IMR-90 (cell line): ENCODE measurements at regions not wholly inside any gene's neighbourhood (a gene's known extent, or its start where the extent isn't known, plus 50 kb on each side); places are given as distances from the start of the nearest gene placed in this dataset.

ENCODE experiments used
- ATAC-seq: fragments of 200-7000 bp; cut with Tn5 transposase; 2 replicates; pipeline ENCODE4 v1.9.1; 2020; ENCODE audit warnings: low read depth, mild to moderate bottlenecking, moderate library complexity
- BruUV-seq: library from RNA; stranded (reverse); fragments of 400-500 nt; replicated peaks from 2 replicates; lab custom pipeline; 2021; lab: Mats Ljungman, UMichigan
- CTCF ChIA-PET: fragments of 300-600 bp; formaldehyde crosslinking; extraction: SDS; loops from one replicate; lab custom pipeline; 2021; ENCODE audit warnings: antibody characterized with exemption; lab: Yijun Ruan, JAX
- POLR2A ChIA-PET: fragments of 300-600 bp; sonication (Branson Sonifier 250); formaldehyde crosslinking; loops from one replicate; lab custom pipeline; 2022; ENCODE audit warnings: antibody characterized with exemption; ENCODE audit not compliant: unreplicated experiment; lab: Charles Lee
- DNase-seq: peaks from one replicate; pipeline ENCODE4 v3.0.0; 2013
- H2AFZ ChIP-seq: replicated peaks from 2 replicates; pipeline ENCODE3; 2013; ENCODE audit warnings: low read length, mild to moderate bottlenecking; ENCODE audit not compliant: poor library complexity
- H2AK5ac ChIP-seq: 2 replicates; pipeline ENCODE4 v1.6.1; 2013; ENCODE audit warnings: low read depth, low read length, inconsistent platforms
- H2AK9ac ChIP-seq: replicated peaks from 2 replicates; pipeline ENCODE3; 2013; ENCODE audit warnings: mild to moderate bottlenecking, low read depth, low read length, moderate library complexity; ENCODE audit not compliant: poor library complexity
- H2BK120ac ChIP-seq: 2 replicates; pipeline ENCODE4 v1.6.1; 2013; ENCODE audit warnings: low read depth, low read length, inconsistent platforms
- H2BK15ac ChIP-seq: 3 replicates; pipeline ENCODE4 v1.6.1; 2013; ENCODE audit warnings: low read depth, low read length, inconsistent platforms
- H2BK20ac ChIP-seq: 2 replicates; pipeline ENCODE4 v1.6.1; 2013; ENCODE audit warnings: low read depth, mild to moderate bottlenecking, inconsistent platforms, low read length, moderate library complexity
- H2BK5ac ChIP-seq: 2 replicates; pipeline ENCODE4 v1.6.1; 2013; ENCODE audit warnings: mild to moderate bottlenecking, low read depth, low read length, inconsistent platforms; ENCODE audit not compliant: poor library complexity, severe bottlenecking
- H3K14ac ChIP-seq: replicated peaks from 2 replicates; pipeline ENCODE4 v1.6.1; 2013; ENCODE audit warnings: low read depth, low read length, inconsistent platforms
- H3K18ac ChIP-seq: 2 replicates; pipeline ENCODE4 v1.6.1; 2013; ENCODE audit warnings: low read depth, low read length, control low read depth
- H3K23ac ChIP-seq: 2 replicates; pipeline ENCODE4 v1.6.1; 2013; ENCODE audit warnings: low read depth, low read length, inconsistent platforms
- H3K27ac ChIP-seq: 2 replicates; pipeline ENCODE4 v1.5.1; 2013; ENCODE audit warnings: mild to moderate bottlenecking, control low read depth, low read length; ENCODE audit not compliant: insufficient read depth
- H3K27me3 ChIP-seq: 2 replicates; pipeline ENCODE4 v1.6.1; 2013; ENCODE audit warnings: low read length; ENCODE audit not compliant: control insufficient read depth, insufficient read depth
- H3K36me3 ChIP-seq: 2 replicates; pipeline ENCODE4 v1.6.1; 2013; ENCODE audit warnings: low read length, mixed read lengths; ENCODE audit not compliant: control insufficient read depth, insufficient read depth
- H3K4ac ChIP-seq: 2 replicates; pipeline ENCODE4 v1.6.1; 2013; ENCODE audit warnings: low read depth, low read length, inconsistent platforms
- H3K4me1 ChIP-seq: 2 replicates; pipeline ENCODE4 v1.6.1; 2013; ENCODE audit warnings: low read length, mixed read lengths; ENCODE audit not compliant: control insufficient read depth, insufficient read depth
- H3K4me2 ChIP-seq: 2 replicates; pipeline ENCODE4 v1.6.1; 2013; ENCODE audit warnings: low read depth, mild to moderate bottlenecking, control low read depth, low read length, moderate library complexity
- H3K4me3 ChIP-seq: 2 replicates; pipeline ENCODE4 v1.5.1; 2013; ENCODE audit warnings: low read depth, mild to moderate bottlenecking, control low read depth, low read length, moderate library complexity; ENCODE audit not compliant: insufficient read depth
- H3K56ac ChIP-seq: 2 replicates; pipeline ENCODE4 v1.6.1; 2013; ENCODE audit warnings: low read length, inconsistent platforms; ENCODE audit not compliant: insufficient read depth; ENCODE audit errors: extremely low read depth
- H3K79me1 ChIP-seq, 2 experiments: 2 replicates each; pipeline ENCODE4 v1.6.1; 2013; ENCODE audit warnings: low read length in 2 of 2, inconsistent platforms in 1 of 2, low read depth in 1 of 2
- H3K9ac ChIP-seq: 2 replicates; pipeline ENCODE4 v1.6.1; 2013; ENCODE audit warnings: low read depth, low read length, control low read depth
- H3K9me1 ChIP-seq: 2 replicates; pipeline ENCODE4 v1.6.1; 2013; ENCODE audit warnings: low read length, inconsistent platforms; ENCODE audit not compliant: insufficient read depth
- H3K9me3 ChIP-seq: 2 replicates; pipeline ENCODE4 v1.6.1; 2013; ENCODE audit warnings: low read length; ENCODE audit not compliant: control insufficient read depth, insufficient read depth
- H4K20me1 ChIP-seq: 2 replicates; pipeline ENCODE4 v1.6.1; 2013; ENCODE audit warnings: low read length, inconsistent platforms; ENCODE audit not compliant: insufficient read depth
- H4K5ac ChIP-seq: 2 replicates; pipeline ENCODE4 v1.6.1; 2013; ENCODE audit warnings: mild to moderate bottlenecking, low read depth, low read length, control low read depth
- H4K8ac ChIP-seq, 2 experiments: 2 replicates each; pipeline ENCODE4 v1.6.1; 2013; ENCODE audit warnings: low read depth in 2 of 2, low read length in 2 of 2, control low read depth in 1 of 2, inconsistent platforms in 1 of 2
- H4K91ac ChIP-seq: 2 replicates; pipeline ENCODE4 v1.6.1; 2013; ENCODE audit warnings: low read depth, low read length, inconsistent platforms; ENCODE audit not compliant: insufficient read depth
- BHLHE40 ChIP-seq: fragments of 150-350 bp; IDR thresholded peaks from 2 replicates; pipeline ENCODE4 v1.6.1; 2016; ENCODE audit warnings: mild to moderate bottlenecking, low read depth, low read length
- CEBPB ChIP-seq: IDR thresholded peaks from 2 replicates; pipeline ENCODE4 v1.6.1; 2012; ENCODE audit warnings: low read depth, low read length, improper control_type of control experiment
- CHD1 ChIP-seq: IDR thresholded peaks from 2 replicates; pipeline ENCODE4 v1.6.1; 2012; ENCODE audit warnings: low read depth, low read length, improper control_type of control experiment
- ELK1 ChIP-seq: fragments of 150-350 bp; IDR thresholded peaks from 2 replicates; pipeline ENCODE4 v1.6.1; 2016; ENCODE audit warnings: low read depth, mild to moderate bottlenecking, low read length, moderate library complexity, borderline replicate concordance
- FOS ChIP-seq: fragments of 150-350 bp; IDR thresholded peaks from 2 replicates; pipeline ENCODE4 v1.6.1; 2016; ENCODE audit warnings: low read depth, low read length
- MAFK ChIP-seq: IDR thresholded peaks from 2 replicates; pipeline ENCODE4 v1.6.1; 2012; ENCODE audit warnings: low read depth, low read length, improper control_type of control experiment
- MAZ ChIP-seq: IDR thresholded peaks from 2 replicates; pipeline ENCODE4 v1.6.1; 2012; ENCODE audit warnings: low read depth, mild to moderate bottlenecking, low read length, improper control_type of control experiment, moderate library complexity, borderline replicate concordance
- MXI1 ChIP-seq: IDR thresholded peaks from 2 replicates; pipeline ENCODE4 v1.6.1; 2012; ENCODE audit warnings: low read depth, mild to moderate bottlenecking, low read length, moderate library complexity, borderline replicate concordance
- NFE2L2 ChIP-seq: fragments of 150-350 bp; IDR thresholded peaks from 2 replicates; pipeline ENCODE4 v1.6.1; 2016; ENCODE audit warnings: low read depth, mild to moderate bottlenecking, low read length
- POLR2A ChIP-seq: IDR thresholded peaks from 2 replicates; pipeline ENCODE4 v1.6.1; 2012; ENCODE audit warnings: mild to moderate bottlenecking, low read depth, low read length
- RAD21 ChIP-seq: IDR thresholded peaks from 2 replicates; pipeline ENCODE4 v1.6.1; 2012; ENCODE audit warnings: low read length, improper control_type of control experiment
- RCOR1 ChIP-seq: IDR thresholded peaks from 2 replicates; pipeline ENCODE4 v1.6.1; 2012; ENCODE audit warnings: mild to moderate bottlenecking, low read length, improper control_type of control experiment; ENCODE audit not compliant: insufficient replicate concordance
- RFX5 ChIP-seq: IDR thresholded peaks from 2 replicates; pipeline ENCODE4 v1.8.0; 2012; ENCODE audit warnings: low read depth, mild to moderate bottlenecking, low read length, moderate library complexity
- SMC3 ChIP-seq: fragments of 150-350 bp; IDR thresholded peaks from 2 replicates; pipeline ENCODE4 v1.6.1; 2016; ENCODE audit warnings: low read depth, mild to moderate bottlenecking, antibody characterized with exemption, low read length, moderate library complexity
- USF2 ChIP-seq: fragments of 150-350 bp; IDR thresholded peaks from 2 replicates; pipeline ENCODE4 v1.6.1; 2017; ENCODE audit warnings: mild to moderate bottlenecking, antibody characterized with exemption, low read length, low read depth
- WGBS, 2 experiments: methylation state at CpG; one replicate each; pipeline versions ENCODE4 v1.1.5 to v1.1.7; 2013; ENCODE audit warnings: missing lambda C conversion rate in 2 of 2; ENCODE audit not compliant: insufficient read length in 1 of 2; ENCODE audit errors: extremely low coverage in 2 of 2; 5-methylcytosine and 5-hydroxymethylcytosine counted together
- dilution Hi-C: fragments of 300-500 bp; cut with HindIII; formaldehyde crosslinking; loops from one replicate; pipeline ENCODE4 v1.14.3; 2018; ENCODE audit warnings: low sequenced_read_pairs; ENCODE audit not compliant: unreplicated experiment
- in situ Hi-C: fragments of 300-500 bp; cut with MboI; formaldehyde crosslinking; loops from 3 replicates; pipeline ENCODE4 v1.14.3; 2019; ENCODE audit warnings: low sequenced_read_pairs, inconsistent platforms, mixed read lengths
- intact Hi-C: fragments of 100-400 bp; cut with micrococcal nuclease; formaldehyde crosslinking; loops from 2 replicates; pipeline ENCODE4 v1.10.0; 2022
- TF ChIP-seq, protein P1 (sequence below): conservative IDR thresholded peaks from 2 replicates; pipeline ENCODE4 v1.5.1; 2012; ENCODE audit warnings: mild to moderate bottlenecking, low read depth, low read length, improper control_type of control experiment

- no peak overlapping the region for H3K18ac ChIP-seq
- dilution Hi-C loops (no loop called here), intact Hi-C loops (no loop called here), in situ Hi-C loops (no loop called here)
- no peaks in the 10 kb centered on the region for H3K27me3 ChIP-seq
- no peak overlapping the region for H2BK5ac ChIP-seq
- no peak overlapping the region for H3K14ac ChIP-seq
- H3K4me3 ChIP-seq = no peak overlapping the region
- no peak overlapping the region for H2AFZ ChIP-seq
- no CpG with 5 or more reads among the region's 2 CpGs for WGBS, 2 experiments
- H3K9me3 ChIP-seq = peaks cover 14% of the 10 kb centered on the region
- H2BK15ac ChIP-seq = no peak overlapping the region
- no peak overlapping the region for H2BK120ac ChIP-seq
- no peak overlapping the region for H4K91ac ChIP-seq
- H3K27ac ChIP-seq = no peak overlapping the region
- H3K4me1 ChIP-seq = no peaks in the 10 kb centered on the region
- no peak overlapping the region for H2AK5ac ChIP-seq
- no peaks in the 10 kb centered on the region for H3K9me1 ChIP-seq
- ChIA-PET CTCF (no interaction called here), POLR2A (no interaction called here)
- no peak overlapping the region for H2BK20ac ChIP-seq
- H3K9ac ChIP-seq = no peak overlapping the region
- H3K79me1 ChIP-seq = no peaks in the 10 kb centered on the region
- no peak overlapping the region for H4K8ac ChIP-seq
- H3K4ac ChIP-seq = no peak overlapping the region
- BruUV-seq = no TSS peak
- H3K4me2 ChIP-seq = no peak overlapping the region
- H3K36me3 ChIP-seq = no peaks in the 10 kb centered on the region
- H3K56ac ChIP-seq = no peak overlapping the region
- no peak for DNase-seq
- ATAC-seq = no peak
- no peak for TF ChIP-seq CEBPB
- no peak for TF ChIP-seq FOS
- TF ChIP-seq MXI1 = no peak
- no peak for TF ChIP-seq BHLHE40
- TF ChIP-seq ELK1 = no peak
- no peak for TF ChIP-seq MAFK
- TF ChIP-seq RAD21 = no peak
- TF ChIP-seq CHD1 = no peak
- TF ChIP-seq POLR2A = no peak
- TF ChIP-seq, protein P1, sequence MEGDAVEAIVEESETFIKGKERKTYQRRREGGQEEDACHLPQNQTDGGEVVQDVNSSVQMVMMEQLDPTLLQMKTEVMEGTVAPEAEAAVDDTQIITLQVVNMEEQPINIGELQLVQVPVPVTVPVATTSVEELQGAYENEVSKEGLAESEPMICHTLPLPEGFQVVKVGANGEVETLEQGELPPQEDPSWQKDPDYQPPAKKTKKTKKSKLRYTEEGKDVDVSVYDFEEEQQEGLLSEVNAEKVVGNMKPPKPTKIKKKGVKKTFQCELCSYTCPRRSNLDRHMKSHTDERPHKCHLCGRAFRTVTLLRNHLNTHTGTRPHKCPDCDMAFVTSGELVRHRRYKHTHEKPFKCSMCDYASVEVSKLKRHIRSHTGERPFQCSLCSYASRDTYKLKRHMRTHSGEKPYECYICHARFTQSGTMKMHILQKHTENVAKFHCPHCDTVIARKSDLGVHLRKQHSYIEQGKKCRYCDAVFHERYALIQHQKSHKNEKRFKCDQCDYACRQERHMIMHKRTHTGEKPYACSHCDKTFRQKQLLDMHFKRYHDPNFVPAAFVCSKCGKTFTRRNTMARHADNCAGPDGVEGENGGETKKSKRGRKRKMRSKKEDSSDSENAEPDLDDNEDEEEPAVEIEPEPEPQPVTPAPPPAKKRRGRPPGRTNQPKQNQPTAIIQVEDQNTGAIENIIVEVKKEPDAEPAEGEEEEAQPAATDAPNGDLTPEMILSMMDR = no peak
- TF ChIP-seq NFE2L2 = no peak
- TF ChIP-seq SMC3 = no peak
- no peak for TF ChIP-seq RFX5
- no peak for TF ChIP-seq RCOR1
- no peak for TF ChIP-seq MAZ
- no peak for TF ChIP-seq USF2
- H4K5ac ChIP-seq = no peak overlapping the region
- H4K20me1 ChIP-seq = no peaks in the 10 kb centered on the region
- no peak overlapping the region for H3K23ac ChIP-seq
- H2AK9ac ChIP-seq = no peak overlapping the region
Observed at GRCh38 chr5:116727248-116727647, 152.6 kb upstream of the SEMA6A start.
